Neutrophil (primary cell): ENCODE measurements at regions not wholly inside any gene's neighbourhood (a gene's known extent, or its start where the extent isn't known, plus 50 kb on each side); places are given as distances from the start of the nearest gene placed in this dataset.

Source experiments
- H3K27ac ChIP-seq: fragments of 200-600 bp; sonication (generic); 2 replicates; pipeline ENCODE4 v1.5.1; 2016; ENCODE audit warnings: mild to moderate bottlenecking, moderate library complexity
- H3K27me3 ChIP-seq: fragments of 200-600 bp; sonication (generic); 2 replicates; pipeline ENCODE4 v1.6.0; 2016; ENCODE audit warnings: mild to moderate bottlenecking
- H3K36me3 ChIP-seq: fragments of 200-600 bp; sonication (generic); 2 replicates; pipeline ENCODE4 v1.5.1; 2017
- H3K4me1 ChIP-seq, 2 experiments: fragments of 200-600 bp in 1 of 2; sonication (generic) in 1 of 2; 1 replicate in 1 of 2; 2 replicates in 1 of 2; pipeline versions ENCODE4 v1.5.1 to v1.6.1; 2013 to 2016; ENCODE audit warnings: low read depth in 1 of 2, low read length in 1 of 2, mild to moderate bottlenecking in 1 of 2, moderate library complexity in 1 of 2; ENCODE audit not compliant: control insufficient read depth in 1 of 2, insufficient read depth in 1 of 2
- H3K4me3 ChIP-seq, 2 experiments: fragments of 200-600 bp in 1 of 2; sonication (generic) in 1 of 2; 1 replicate in 1 of 2; 2 replicates in 1 of 2; pipeline ENCODE4 v1.5.1; 2013 to 2016; ENCODE audit warnings: low read depth in 1 of 2, low read length in 1 of 2, mild to moderate bottlenecking in 1 of 2, moderate library complexity in 1 of 2
- H3K9me3 ChIP-seq: fragments of 200-600 bp; sonication (generic); 2 replicates; pipeline ENCODE4 v1.5.1; 2016
- TF ChIP-seq, protein P1 (sequence below): fragments of 200-600 bp; sonication (generic); IDR thresholded peaks from 2 replicates; pipeline ENCODE4 v1.5.1; 2016; ENCODE audit warnings: antibody characterized with exemption

DNA sequence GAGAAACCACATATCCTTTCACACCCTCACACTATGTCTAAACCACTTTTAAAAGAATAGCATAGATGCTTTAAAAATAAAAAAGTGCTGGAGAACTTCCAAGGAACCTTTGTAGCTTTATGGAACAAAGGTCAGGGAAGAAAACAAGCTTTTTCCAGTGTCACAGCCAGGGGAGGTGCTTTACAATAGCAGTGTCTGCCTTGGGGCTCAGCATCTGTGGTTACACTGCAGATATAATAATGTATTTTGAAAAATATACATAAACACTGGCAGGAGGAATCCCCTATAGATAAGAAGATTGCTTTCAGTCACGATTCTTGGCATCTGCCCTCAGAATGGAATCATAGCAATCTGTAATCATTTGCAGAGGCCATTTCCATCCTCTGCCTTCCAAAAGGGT is 362.4 kb upstream of the LRRC3B start:
- no peak overlapping the region for H3K4me3 ChIP-seq
- no peaks in the 10 kb centered on the region for H3K4me1 ChIP-seq
- no peaks in the 10 kb centered on the region for H3K27me3 ChIP-seq
- no peak overlapping the region for H3K27ac ChIP-seq
- TF ChIP-seq, protein P1, sequence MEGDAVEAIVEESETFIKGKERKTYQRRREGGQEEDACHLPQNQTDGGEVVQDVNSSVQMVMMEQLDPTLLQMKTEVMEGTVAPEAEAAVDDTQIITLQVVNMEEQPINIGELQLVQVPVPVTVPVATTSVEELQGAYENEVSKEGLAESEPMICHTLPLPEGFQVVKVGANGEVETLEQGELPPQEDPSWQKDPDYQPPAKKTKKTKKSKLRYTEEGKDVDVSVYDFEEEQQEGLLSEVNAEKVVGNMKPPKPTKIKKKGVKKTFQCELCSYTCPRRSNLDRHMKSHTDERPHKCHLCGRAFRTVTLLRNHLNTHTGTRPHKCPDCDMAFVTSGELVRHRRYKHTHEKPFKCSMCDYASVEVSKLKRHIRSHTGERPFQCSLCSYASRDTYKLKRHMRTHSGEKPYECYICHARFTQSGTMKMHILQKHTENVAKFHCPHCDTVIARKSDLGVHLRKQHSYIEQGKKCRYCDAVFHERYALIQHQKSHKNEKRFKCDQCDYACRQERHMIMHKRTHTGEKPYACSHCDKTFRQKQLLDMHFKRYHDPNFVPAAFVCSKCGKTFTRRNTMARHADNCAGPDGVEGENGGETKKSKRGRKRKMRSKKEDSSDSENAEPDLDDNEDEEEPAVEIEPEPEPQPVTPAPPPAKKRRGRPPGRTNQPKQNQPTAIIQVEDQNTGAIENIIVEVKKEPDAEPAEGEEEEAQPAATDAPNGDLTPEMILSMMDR: no peak
- H3K9me3 ChIP-seq: peaks cover 4% of the 10 kb centered on the region
- no peaks in the 10 kb centered on the region for H3K36me3 ChIP-seq

DNA sequence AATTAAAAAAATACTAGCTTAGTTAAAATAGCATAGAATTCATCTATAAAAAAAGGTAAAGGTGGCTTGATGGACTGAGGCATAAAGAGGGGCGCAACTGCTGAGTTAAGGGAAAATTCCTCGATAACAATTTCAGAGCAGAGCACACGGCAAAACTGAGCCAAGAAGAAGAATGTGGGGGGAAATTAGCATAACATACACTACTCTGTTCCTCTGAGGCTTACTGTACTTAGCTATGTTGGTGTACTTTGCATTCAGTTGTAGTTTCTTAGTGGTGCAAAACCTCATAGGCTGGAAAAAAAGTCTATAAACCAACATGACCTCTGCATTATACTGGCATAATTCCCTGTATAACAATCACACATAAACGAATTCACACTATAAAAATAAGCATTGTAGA is 357.9 kb upstream of the LRRC3B start:
- Histone ChIP-seq H3K27me3 (no peaks in the 10 kb centered on the region), H3K27ac (no peak overlapping the region), H3K36me3 (no peaks in the 10 kb centered on the region), H3K4me3 (no peak overlapping the region), H3K4me1 (no peaks in the 10 kb centered on the region), H3K9me3 (no peaks in the 10 kb centered on the region)
- TF ChIP-seq, protein P1: no peak

DNA sequence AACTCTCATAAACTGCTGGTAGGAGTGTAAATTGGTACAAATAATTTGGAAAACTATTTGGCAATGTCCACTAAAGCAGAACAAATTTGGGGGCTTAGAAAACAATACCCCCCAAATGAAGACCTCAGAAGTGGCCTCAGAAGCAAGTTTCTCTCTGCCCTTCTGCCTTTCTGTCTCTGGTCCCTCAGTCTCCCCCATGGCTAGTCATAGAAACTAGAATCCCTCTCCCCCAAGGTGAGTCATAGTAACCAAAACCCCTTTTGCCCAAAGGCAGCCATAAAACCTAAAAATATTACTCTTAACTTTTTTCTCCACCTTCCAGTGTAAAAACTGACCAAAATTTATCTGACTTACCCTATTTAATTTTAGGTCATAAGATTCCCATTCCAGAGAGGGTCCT is 350.7 kb upstream of the LRRC3B start:
- H3K27me3 ChIP-seq: no peaks in the 10 kb centered on the region
- TF ChIP-seq, protein P1: no peak
- H3K4me3 ChIP-seq: no peak overlapping the region
- H3K36me3 ChIP-seq: no peaks in the 10 kb centered on the region
- no peak overlapping the region for H3K27ac ChIP-seq
- H3K9me3 ChIP-seq: no peaks in the 10 kb centered on the region
- no peaks in the 10 kb centered on the region for H3K4me1 ChIP-seq

DNA sequence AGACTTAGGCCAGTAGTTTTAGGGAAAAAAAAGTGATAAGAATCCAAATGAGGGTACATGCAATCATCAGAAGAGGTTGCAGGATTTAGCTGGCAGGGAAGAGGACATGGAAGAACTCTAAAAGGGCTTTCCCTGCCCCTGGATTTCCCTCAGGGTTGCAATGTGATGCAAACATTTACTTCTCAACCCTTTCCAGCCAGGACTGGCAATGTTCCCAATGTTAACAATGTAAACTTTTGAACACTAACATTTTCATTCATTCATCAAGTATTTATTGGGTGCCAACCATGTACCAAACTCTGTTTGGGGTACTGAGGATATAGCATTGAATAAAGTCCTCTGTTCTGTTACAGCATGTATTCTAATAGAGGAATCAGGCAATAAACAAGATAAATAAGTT is 349.4 kb upstream of the LRRC3B start:
- Histone ChIP-seq H3K9me3 (no peaks in the 10 kb centered on the region), H3K4me3 (no peak overlapping the region), H3K4me1 (no peaks in the 10 kb centered on the region), H3K27ac (no peak overlapping the region), H3K36me3 (no peaks in the 10 kb centered on the region), H3K27me3 (no peaks in the 10 kb centered on the region)
- TF ChIP-seq, protein P1: no peak

DNA sequence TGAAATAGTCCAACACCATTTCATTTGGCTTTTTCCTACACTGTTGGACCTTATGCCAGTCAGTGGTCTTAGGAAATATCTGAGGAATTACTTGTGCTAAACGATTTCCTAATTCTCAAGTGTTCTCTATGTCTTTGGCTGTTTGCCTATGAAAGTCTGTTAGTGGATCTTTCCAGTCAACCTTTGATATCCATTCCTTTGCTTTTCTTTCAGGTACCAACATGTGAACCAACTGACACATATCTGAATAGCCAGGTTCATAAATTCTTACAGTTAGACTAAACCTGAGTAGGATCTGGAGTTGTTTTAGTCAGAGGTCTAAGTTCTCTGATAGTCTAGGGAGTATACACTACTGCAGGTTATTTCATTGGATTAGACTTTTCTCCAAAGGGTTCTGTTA is 343.5 kb upstream of the LRRC3B start:
- Histone ChIP-seq H3K4me1 (no peaks in the 10 kb centered on the region), H3K27ac (no peak overlapping the region), H3K9me3 (peaks cover 7% of the 10 kb centered on the region), H3K4me3 (no peak overlapping the region), H3K36me3 (no peaks in the 10 kb centered on the region), H3K27me3 (no peaks in the 10 kb centered on the region)
- TF ChIP-seq, protein P1: no peak

DNA sequence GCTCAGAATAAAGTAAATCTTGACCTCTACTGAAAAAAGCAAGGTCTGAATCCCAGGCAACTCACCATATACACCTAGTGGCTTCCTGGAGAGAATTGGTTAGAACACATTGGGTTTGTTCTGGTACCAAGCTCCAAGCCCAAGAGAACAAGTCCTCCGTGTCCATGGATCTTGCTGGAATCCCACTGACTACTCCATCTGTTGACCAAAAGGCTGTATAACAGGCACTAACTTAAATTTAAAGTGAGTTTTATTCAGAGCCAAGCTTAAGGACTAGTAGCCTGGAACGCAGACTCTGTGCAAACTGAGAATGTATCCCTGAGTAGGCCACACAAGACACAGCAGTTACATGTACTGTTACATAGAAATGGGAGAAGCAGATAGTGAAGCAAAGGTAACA is 342.1 kb upstream of the LRRC3B start:
- no peak overlapping the region for H3K27ac ChIP-seq
- TF ChIP-seq, protein P1: no peak

More for the DNA sequence above, 342.1 kb upstream of the LRRC3B start:
- peaks cover 7% of the 10 kb centered on the region for H3K9me3 ChIP-seq
- H3K4me3 ChIP-seq: no peak overlapping the region
- H3K27me3 ChIP-seq: no peaks in the 10 kb centered on the region
- H3K4me1 ChIP-seq: no peaks in the 10 kb centered on the region
- H3K36me3 ChIP-seq: no peaks in the 10 kb centered on the region
